HFFc6 (cell line): ENCODE measurements at regions not wholly inside any gene's neighbourhood (a gene's known extent, or its start where the extent isn't known, plus 50 kb on each side); places are given as distances from the start of the nearest gene placed in this dataset.

Source experiments
- DNase-seq: peaks from one replicate; pipeline ENCODE4 v3.0.0-alpha.2; 2018
- H3K27ac Mint-ChIP-seq: 2 replicates; pipeline ENCODE4 v1.8.0; 2020; ENCODE audit warnings: mild to moderate bottlenecking, mixed read lengths
- H3K27me3 Mint-ChIP-seq: 2 replicates; pipeline ENCODE4 v1.8.0; 2021; ENCODE audit warnings: mild to moderate bottlenecking, moderate library complexity, mixed read lengths; ENCODE audit not compliant: insufficient read depth
- H3K36me3 Mint-ChIP-seq: 2 replicates; pipeline ENCODE4 v1.8.0; 2021; ENCODE audit warnings: low read depth, mixed read lengths
- H3K4me1 Mint-ChIP-seq: 2 replicates; pipeline ENCODE4 v1.8.0; 2020; ENCODE audit warnings: low read depth, mixed read lengths
- H3K4me3 Mint-ChIP-seq: 2 replicates; pipeline ENCODE4 v1.8.0; 2020; ENCODE audit warnings: mild to moderate bottlenecking, moderate library complexity, mixed read lengths
- H3K9me3 Mint-ChIP-seq: 2 replicates; pipeline ENCODE4 v1.8.0; 2020; ENCODE audit warnings: mild to moderate bottlenecking, mixed read lengths
- TF ChIP-seq, protein P1 (sequence below): fragments of 200-600 bp; sonication (generic); IDR thresholded peaks from 2 replicates; pipeline ENCODE4 v1.5.0; 2021; ENCODE audit warnings: antibody characterized with exemption, mild to moderate bottlenecking

DNA sequence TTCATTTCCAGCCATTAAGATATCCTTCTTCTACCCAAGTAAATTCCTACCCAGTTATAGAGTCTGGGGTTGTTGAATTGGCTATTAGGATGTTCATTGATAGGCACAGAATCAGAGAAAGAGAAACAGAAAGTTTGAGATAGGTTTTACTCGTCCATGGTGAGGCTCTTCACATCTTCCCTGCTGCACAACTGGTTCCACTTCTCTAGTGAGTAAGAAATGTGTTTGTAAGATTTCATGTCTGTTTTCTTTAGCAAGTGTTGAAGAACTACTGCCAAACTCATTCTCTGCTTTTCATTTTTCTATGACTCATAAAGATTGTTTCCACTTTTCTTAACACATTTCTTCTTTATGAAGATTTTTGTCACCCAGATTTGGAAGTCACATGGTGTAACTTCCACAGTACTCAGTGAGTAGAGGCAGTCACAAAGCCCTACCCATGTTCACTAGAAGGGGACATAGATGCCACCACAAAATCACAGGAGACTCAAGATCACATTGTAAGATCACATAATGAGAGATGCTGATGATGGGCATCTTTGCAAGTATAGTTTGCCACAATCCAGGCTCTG lies 152.3 kb downstream of the SNX7 start:
- TF ChIP-seq, protein P1, sequence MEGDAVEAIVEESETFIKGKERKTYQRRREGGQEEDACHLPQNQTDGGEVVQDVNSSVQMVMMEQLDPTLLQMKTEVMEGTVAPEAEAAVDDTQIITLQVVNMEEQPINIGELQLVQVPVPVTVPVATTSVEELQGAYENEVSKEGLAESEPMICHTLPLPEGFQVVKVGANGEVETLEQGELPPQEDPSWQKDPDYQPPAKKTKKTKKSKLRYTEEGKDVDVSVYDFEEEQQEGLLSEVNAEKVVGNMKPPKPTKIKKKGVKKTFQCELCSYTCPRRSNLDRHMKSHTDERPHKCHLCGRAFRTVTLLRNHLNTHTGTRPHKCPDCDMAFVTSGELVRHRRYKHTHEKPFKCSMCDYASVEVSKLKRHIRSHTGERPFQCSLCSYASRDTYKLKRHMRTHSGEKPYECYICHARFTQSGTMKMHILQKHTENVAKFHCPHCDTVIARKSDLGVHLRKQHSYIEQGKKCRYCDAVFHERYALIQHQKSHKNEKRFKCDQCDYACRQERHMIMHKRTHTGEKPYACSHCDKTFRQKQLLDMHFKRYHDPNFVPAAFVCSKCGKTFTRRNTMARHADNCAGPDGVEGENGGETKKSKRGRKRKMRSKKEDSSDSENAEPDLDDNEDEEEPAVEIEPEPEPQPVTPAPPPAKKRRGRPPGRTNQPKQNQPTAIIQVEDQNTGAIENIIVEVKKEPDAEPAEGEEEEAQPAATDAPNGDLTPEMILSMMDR = no peak
- Mint-ChIP-seq H3K27ac (no peak overlapping the region), H3K4me3 (no peak overlapping the region), H3K9me3 (peaks cover 5% of the 10 kb centered on the region; the same call in 1 of the 2 replicates), H3K4me1 (no peaks in the 10 kb centered on the region), H3K27me3 (0 out of 2 replicates have a peak, but pooled peaks cover 2% of the 10 kb centered on the region), H3K36me3 (no peaks in the 10 kb centered on the region)
- no peak for DNase-seq

DNA sequence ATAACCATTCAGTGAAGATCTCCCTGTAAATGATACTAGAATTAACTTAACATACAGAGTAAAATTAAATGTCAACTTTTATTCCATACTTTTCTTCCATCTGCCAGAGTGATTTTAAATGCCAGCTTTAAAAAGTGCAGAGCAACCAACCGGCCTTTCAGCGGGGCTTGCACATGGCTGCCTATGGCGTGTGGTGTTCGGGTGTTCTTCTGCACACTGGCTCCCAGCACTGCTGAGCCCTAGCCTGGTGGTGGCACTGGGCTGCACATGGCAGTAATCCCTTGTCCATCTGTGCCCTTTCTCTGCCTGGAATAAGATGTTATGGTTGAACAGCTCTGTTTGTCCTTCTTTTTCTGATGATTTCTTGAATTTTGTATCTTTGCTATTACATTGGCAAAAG lies 156.3 kb downstream of the SNX7 start:
- H3K27me3 Mint-ChIP-seq = 0 out of 2 replicates have a peak, but pooled peaks cover 2% of the 10 kb centered on the region
- no peaks in the 10 kb centered on the region for H3K4me1 Mint-ChIP-seq
- no peak for DNase-seq
- H3K9me3 Mint-ChIP-seq = no peaks in the 10 kb centered on the region
- no peak overlapping the region for H3K27ac Mint-ChIP-seq
- TF ChIP-seq, protein P1 = no peak
- H3K4me3 Mint-ChIP-seq = no peak overlapping the region
- H3K36me3 Mint-ChIP-seq = no peaks in the 10 kb centered on the region

DNA sequence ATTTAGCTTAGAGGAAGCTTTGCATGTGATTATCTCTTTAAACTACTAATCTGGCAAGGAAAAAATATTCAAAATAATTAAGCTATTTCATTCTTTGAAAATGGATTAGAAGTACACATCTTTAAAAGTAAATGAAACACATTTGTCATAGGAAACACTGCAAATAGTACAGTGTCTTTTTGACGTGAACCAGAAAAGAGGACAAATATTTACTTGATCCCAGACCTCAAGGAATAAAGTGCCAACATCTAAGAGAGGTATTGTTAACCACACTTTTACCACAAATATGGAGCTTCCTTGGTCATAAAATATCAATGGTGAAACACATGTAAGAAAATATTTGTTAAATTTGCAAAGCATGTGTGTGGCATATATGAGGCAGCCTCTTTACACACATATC lies 159.9 kb downstream of the SNX7 start:
- H3K9me3 Mint-ChIP-seq = no peaks in the 10 kb centered on the region
- no peak overlapping the region for H3K4me3 Mint-ChIP-seq
- no peaks in the 10 kb centered on the region for H3K36me3 Mint-ChIP-seq
- TF ChIP-seq, protein P1 = no peak
- H3K4me1 Mint-ChIP-seq = no peaks in the 10 kb centered on the region
- no peak overlapping the region for H3K27ac Mint-ChIP-seq
- H3K27me3 Mint-ChIP-seq = 0 out of 2 replicates have a peak, but pooled peaks cover 2% of the 10 kb centered on the region
- no peak for DNase-seq

DNA sequence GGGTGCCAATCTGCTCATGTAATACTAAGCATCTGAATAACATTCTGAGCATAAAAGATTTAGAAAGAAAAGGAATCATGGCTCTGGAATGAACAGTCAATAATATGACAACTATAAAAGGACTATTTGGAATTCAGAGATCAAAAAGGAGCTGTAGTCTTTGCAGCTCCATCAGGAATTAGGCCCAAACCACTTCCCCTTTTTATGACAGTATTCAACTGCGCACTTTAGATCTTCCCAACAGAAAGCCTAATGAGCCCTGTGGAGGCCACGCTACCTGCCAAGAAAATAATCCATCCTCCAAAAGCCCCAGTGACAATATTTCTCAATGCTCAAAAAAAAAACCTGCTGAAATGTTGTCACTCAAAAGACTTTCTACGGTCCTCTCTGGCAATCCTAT lies 163.2 kb downstream of the SNX7 start:
- no peak overlapping the region for H3K4me3 Mint-ChIP-seq
- H3K4me1 Mint-ChIP-seq = no peaks in the 10 kb centered on the region
- H3K9me3 Mint-ChIP-seq = no peaks in the 10 kb centered on the region
- no peak overlapping the region for H3K27ac Mint-ChIP-seq
- no peaks in the 10 kb centered on the region for H3K36me3 Mint-ChIP-seq
- H3K27me3 Mint-ChIP-seq = 0 out of 2 replicates have a peak, but pooled peaks cover 1% of the 10 kb centered on the region
- TF ChIP-seq, protein P1 = no peak
- no peak for DNase-seq

DNA sequence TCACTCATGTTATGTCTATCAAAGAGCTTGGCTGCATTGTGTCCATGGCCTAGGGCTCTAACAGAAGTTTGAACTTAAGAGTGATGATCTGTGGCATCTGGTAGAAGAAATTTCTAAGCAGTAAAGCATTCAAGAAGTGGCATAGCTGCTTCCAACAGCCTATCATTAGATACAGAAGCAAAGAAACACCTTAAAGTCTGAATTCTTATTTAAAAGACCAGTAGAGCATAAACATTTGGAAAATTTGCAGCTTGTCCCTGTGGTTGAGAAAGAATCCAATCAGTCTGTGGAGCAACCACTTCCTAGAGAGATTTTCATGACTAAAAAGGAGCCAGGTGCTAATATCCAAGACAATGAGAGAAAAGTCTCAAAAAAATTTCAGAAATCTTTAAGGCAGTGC lies 165.5 kb downstream of the SNX7 start:
- H3K27ac Mint-ChIP-seq = no peak overlapping the region
- TF ChIP-seq, protein P1 = no peak
- H3K36me3 Mint-ChIP-seq = no peaks in the 10 kb centered on the region
- no peaks in the 10 kb centered on the region for H3K4me1 Mint-ChIP-seq
- no peak for DNase-seq
- H3K4me3 Mint-ChIP-seq = no peak overlapping the region
- 0 out of 2 replicates have a peak, but pooled peaks cover 1% of the 10 kb centered on the region for H3K27me3 Mint-ChIP-seq
- H3K9me3 Mint-ChIP-seq = no peaks in the 10 kb centered on the region
